ENCODE measurements at regions not wholly inside any gene's neighbourhood (a gene's known extent, or its start where the extent isn't known, plus 50 kb on each side); places are given as distances from the start of the nearest gene placed in this dataset.
"Not testable (repeated sequence)": the region's sequence is repeated elsewhere in the genome, so short reads cannot be mapped to it uniquely, and the experiment has no call there.

DNA sequence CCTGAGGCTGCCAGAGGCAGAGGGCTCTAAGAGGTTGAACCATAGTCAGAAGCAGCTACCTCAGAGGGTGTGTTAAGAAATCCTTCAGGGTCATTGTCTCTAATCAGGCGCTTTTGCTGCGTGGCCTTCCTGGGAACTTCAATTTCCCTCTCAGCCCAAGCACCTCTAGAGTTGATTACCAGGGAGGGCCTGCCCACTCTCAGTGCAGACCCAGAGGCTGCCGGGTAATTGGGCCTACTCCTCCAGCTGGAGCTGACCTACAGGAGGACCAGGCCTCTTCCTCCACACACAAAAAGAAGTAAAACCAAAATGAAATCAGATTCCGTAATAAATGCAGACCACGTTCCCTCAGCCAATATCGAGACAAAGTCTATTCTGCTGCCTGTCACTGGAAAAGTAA lies 305.0 kb upstream of the CCL2 start:
- FAIRE-seq = no peak

DNA sequence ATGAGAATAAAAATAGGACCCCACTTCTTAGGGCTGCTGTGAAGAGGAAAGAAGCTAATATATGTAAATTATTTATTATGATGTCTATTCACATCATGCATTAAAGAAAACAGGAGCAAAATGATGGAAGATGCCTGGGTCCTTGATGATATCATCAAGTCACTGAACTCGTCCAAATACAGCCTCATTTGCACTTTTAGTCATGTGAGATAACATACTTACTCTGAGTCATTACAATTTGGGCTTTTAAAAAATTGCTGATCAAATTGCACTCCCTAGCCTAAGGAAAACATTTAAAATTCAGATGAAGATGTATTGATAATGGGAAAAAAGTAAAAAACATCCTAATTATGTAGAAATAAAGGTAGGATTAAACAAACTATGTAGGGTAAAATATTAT lies 302.7 kb upstream of the CCL2 start:
- no peak for FAIRE-seq

DNA sequence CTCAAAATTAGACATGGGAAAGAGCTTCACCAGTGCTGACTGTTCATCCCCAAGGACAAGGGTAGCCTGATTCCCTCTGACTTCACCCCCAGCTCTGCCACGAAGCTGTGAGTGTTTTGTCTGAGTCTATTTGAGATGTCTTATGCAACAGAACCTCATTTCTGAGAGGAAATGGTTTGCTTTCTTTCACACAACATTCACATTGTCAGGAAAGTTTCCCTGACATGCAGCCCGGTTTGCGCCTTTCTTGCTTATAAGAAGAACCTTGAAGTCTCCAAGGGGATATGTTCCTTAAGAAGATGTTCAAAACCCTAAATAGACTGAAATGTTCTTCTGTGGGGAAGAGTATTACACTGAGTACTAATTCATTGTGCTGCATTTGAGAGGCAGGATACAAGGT lies 300.5 kb upstream of the CCL2 start:
- FAIRE-seq = no peak

DNA sequence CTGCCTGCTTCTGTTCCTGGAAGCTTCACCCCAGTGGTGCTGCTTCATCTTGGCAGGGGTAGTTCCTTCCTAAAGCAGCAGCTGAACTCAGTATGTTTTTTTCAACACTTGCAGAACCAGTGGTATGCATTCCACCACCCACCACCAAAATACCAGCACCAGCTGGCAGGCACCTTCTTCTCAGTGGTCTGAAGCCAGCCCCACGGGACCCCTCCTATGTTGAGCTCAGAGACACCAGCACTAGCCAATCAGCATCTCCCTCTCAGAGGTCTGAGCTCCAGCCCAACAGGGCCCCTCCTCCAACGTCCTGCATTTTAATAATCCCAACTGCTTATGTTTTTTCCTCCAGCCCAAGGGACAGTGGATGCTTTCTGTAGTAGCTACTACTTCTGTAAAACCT lies 299.6 kb upstream of the CCL2 start:
- FAIRE-seq = no peak

DNA sequence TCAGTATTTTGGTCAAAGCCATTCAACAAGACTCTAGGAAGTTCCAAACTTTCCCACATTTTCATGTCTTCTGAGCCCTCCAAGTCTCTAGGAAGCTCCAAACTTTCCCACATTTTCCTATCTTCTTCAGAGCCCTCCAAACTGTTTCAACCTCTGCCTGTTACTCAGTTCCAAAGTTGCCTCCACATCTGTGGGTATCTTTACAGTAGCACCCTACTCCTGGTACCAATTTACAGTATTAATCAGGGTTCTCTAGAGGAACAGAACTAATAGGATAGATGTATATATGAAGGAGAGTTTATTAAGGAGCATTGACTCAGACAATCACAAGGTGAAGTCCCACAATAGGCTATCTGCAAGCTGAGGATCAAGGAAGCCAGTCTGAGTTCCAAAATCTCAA lies 296.0 kb upstream of the CCL2 start:
- not testable (repeated sequence) for FAIRE-seq

DNA sequence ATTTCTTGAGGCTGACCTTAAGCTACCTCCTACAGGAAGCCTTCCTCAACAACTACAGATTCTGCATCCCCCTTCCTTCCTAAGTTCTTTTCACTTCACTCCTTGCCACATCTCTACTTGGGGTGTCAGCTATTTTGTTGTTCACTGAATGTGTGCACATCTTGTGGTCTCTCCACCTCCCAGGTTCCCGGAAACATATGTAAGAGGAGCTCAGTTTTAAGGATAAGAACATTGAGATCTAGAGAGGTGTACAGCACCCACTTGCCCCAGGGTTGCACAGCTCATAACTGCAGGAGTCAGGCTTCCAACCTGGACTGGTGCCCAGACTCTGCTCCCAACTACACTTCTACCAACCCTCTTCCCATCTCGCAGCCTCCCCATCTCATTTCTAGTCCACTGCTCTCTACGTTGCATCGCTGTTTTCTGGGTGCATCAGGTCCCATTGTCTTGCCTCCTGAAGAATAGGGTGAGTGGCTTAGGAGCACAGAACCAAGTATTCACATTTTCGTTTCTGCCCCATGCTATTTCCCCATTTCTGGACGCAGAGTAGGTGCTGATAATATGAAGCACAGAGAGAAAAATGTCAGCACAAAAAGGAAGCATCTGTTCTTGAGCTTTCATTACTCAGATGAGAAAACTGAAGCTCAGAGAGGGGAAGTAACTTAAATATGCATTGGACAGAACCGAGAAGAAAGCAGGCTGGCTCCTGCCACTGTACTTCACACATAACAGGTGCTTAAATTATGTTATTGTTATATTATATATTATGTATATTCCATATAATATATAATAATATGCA lies 292.0 kb upstream of the CCL2 start:
- FAIRE-seq = no peak

DNA sequence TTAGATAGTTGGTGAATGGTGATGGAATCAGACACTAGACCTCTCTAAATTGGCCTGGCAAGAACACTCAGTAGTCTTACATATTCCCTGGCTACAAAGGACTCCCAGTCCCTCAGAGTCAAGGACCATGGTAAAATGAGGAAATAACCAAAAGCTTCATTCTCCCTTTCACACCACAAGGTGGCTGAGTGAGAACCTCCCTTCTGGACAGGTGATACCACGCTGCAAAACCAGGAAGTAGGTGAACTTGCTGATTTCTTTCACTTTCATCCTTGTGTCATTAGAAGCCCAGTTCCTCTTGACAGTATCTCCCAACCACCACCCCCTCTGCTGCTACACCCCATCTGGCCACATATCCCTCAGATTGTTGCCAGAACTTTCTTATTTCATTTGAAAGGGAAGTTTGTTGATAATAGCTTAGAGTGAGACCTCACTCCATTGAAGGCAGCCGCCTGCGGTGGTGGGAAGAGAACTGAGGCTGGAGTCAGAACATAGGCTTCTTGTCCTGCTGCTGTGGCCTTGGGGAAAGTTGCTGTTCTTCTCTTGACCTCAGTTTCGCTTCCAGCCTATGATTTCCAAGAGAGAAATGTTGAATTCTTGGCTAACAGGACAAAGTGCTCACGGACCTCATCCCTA lies 290.6 kb upstream of the CCL2 start:
- FAIRE-seq = no peak

DNA sequence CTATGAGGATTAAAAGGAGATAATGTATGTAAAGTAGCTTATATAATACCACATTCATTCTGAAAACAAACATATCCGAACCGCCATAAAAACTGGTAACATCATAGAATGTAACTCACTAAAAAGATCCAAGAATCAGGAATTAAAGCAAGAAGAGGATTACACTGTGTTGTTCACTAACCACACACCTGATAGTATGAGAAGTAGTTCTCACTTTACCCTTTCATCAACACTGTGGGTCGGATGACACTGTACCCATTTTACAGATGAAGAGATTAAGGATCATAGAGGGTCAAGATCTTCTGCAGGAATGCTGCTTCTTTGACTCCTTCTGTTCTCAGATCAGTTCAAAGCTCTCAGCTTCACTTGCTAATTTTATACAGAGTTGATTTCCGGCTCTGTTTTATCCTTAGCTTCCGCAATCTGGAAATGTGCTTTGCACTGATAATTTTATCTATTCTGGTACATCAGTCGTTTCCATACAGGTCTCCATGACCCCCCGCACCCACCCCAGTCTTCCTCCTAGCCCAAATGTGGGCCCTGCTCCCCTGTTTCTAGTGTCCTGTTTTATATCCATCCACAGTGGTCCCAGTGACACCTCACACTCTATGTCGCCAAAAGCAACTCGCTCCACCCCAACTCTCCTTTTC lies 288.6 kb upstream of the CCL2 start:
- FAIRE-seq = no peak

DNA sequence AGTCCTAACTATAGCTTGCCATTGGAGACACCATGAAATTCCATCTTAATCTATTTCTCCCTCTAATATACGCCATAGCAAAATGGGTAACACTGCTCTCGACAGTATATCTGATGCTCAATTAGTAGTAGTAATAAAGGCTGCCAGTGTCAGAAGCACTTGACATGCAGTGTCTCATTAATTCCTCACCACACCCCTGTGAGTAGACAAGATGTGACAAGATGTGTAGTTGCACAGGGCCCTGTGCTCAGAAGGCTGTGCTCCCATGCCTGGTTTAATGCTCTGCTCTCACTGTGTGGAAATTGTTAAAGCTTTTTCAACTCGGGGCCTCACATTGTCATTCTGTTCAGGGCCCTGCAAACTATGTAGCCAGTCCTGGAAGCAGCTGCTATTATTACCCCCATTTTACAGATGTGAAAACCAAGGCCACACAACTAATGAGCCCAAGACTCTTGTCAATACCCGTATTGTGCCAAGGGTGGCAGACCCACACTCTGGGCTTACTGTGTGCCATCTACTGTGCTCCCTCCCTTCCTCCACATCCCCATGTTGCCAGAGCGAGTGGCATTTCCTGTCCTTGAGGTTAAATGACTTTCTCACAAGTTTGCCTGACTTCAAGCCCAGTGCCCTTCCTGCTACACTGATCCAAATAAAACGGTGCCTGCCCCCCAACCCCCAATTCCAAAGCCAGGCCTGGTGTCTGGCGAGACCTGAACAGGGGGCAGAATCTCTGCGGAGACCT lies 287.3 kb upstream of the CCL2 start:
- FAIRE-seq = no peak

DNA sequence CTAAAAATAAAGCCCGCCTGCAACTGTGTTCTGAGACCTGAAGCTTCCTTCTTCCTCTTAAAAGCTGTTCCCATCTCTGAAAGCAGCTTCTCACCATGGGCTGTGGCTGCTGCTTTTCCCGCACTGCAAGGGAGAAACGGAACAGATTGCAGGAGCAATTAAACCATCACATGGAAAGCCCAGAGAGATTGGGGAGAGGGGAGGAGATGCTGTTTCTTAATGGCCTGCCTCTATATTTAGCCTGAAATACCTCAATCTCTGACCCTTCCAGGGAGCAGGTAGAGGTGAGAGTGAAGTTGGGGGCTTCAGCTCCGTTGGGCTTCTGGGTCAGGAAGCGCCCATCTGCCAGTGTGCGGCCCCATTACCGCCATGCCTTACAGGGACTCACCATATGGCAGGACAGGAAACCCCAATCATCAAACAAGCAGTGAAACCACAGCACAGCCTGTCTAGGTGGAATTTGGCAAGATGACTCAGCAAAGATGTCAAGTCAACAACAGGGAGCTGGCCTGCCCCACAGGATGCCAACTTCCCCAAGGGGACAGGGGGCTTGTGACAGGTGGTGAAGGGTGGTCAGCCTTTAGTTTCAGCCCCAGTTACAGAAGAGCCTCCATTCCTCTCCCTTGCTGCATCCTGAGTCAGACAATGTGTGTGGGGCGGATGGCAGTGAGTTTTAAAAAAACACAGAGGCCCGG lies 286.6 kb upstream of the CCL2 start:
- no peak for FAIRE-seq

DNA sequence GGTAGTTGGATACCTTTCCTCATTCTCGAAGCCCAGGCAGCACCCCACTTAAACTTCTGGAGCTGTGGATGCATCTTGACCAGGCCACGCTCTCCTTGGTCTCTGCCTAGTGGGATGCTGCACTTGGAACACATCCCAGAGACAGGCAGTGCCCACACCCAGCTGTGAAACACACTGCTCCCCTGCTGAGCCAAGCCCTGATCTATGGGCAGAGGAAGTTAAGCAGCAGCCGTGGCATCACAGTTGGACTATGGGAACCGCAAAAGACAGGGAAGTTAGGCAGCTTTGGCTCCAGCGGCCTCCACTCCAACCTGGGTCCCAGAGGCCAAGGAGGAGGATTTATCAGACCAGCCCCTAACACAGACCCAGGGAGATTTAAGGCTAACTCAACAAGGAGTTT lies 284.8 kb upstream of the CCL2 start:
- FAIRE-seq = no peak

DNA sequence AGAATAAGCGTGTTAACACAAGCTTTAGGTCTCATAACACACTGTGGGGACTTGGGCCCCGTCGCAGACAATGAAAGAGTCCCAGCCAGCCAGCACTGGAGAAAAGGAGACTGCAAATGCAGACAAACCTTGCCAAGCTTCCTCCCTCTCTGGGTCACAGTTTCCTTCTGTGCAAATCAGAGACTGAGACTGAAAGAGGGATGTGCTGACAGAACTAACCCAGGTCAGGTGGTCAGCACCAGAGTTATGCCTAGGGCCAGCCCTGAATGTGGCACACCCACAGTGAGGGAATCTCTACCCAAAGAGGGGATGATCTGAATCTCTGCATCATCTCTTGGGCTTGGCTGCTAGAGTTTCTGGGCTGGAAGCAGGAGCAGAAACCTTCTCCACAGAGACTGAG lies 282.3 kb upstream of the CCL2 start:
- no peak for FAIRE-seq

DNA sequence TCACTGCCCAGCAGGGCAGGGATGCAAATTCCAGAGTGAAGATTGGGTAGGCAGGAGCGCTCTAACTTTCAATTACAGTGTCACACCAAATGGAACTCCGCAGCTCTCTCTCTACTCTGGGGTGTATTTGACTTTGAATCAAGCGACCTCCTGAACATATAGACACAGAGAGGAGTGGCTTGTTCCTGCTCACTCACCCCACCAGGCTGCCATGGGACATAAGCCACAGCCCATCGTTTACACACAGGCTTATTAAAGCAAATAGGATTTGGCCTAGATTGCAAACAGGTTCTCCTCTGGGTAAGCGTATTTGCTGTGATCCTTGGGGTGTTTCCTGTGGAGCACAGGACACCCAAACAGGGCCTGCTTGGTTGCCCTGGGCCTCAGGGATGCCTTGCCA lies 281.6 kb upstream of the CCL2 start:
- no peak for FAIRE-seq

DNA sequence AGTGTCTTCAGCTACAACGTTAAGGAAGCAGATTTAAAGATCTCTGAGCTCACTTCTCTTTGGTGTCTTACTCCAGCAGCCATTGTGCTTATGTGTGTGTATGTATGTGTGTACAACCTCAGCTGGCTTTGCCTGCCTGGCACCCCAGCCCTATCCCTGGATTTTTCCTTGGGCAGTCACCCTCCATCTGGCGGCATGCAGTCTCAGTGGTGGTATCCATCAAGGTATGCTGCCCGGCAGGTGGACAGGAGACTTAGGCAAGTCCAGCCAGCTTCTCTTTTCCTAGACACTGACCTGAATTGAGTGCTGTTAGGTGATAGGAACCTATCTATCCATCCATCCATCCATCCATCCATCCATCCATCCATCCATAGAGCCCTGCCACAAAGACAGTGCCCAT lies 280.8 kb upstream of the CCL2 start:
- no peak for FAIRE-seq

DNA sequence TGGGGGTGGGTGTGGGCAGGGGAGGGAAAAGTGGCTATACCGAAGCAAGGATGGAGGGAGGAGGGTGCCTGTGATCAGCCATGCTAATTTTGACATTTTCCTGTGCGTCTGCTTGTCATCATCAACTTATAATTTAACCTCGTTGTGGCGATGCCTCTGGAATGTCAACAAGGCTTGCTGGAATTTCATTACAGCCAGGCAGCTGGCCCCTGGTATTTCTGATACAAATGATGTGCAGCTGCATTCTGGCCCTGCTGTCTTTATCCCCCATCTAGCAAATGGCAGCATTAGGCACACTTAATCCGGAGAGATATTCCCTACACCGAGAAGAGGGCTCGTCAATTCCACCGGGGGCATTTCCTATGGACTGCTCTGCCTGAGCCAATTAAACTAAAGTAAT lies 278.3 kb upstream of the CCL2 start:
- no peak for FAIRE-seq

DNA sequence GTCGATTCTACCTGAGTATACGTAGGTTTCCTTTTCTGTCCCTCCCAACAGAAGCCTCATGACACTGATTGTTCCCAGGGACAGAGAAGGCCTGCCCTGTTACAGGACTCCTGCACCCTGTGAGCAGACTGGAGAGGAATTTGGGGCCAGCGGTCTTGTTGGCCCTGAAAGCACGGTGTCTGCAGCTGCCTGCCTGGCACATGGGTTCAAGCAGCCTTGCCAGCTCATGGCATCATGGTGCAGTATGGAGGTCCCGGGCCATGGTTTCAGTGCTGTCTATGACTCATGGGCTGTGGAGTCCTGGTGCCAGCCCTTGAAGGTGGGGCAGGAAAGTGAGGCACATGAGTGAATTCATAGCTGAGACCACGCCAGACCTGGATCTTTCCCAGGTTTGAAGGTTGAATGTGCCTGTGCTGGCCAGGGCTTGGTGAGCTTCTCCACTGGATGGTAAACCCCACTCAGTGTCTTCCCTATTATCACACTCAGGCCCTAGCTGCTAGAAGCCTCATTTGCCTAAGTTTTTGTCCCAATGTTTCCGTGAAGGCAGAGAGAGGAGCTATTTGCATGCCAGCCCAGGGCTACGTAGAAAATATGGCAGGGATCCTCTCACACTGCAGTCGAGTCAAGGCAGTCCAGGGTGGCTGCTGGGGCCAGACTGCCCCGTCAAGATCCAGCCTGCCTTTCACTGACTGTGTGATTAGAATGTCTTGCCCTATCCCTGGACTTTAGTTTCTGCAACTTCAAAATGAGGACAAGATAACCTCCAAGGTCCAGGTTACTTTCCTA lies 277.2 kb upstream of the CCL2 start:
- no peak for FAIRE-seq

DNA sequence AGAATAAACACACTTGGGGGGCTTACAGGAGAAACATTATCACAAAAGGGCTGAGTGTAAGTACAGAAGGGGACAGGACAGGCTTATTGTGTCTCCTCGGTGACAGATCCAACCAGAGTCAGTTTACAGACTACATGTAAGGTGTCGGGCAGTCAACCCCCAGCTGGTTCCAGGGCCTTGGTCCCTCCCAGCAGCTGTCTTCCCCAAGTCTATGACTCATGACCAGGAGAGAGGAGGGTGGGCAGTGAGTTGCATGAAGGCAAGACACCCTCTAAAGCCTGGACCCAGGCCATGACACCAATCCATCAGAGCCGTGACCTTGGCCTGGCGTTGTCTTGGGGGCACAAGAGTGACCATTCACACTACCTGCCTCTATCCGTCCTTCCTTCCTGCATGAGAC lies 276.2 kb upstream of the CCL2 start:
- FAIRE-seq = no peak

DNA sequence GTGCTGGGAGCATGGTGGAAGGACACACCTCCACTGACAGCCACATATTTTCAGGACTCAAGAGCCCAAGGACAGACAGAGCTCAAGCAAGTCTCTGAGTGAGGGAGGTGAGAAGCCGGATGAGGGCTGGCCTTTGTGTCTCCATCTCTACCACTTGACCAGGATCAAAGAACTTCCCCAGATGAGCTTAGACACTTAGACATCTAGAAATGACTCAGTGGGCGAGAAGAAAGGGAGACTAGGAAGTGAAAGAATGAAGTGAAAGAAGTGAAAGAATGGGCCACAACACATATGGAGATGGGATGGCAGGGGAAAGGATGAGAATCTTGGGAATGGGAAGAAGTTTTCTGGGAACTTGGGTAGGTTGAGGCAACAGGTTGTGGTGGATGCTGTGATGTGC lies 274.9 kb upstream of the CCL2 start:
- FAIRE-seq = no peak

DNA sequence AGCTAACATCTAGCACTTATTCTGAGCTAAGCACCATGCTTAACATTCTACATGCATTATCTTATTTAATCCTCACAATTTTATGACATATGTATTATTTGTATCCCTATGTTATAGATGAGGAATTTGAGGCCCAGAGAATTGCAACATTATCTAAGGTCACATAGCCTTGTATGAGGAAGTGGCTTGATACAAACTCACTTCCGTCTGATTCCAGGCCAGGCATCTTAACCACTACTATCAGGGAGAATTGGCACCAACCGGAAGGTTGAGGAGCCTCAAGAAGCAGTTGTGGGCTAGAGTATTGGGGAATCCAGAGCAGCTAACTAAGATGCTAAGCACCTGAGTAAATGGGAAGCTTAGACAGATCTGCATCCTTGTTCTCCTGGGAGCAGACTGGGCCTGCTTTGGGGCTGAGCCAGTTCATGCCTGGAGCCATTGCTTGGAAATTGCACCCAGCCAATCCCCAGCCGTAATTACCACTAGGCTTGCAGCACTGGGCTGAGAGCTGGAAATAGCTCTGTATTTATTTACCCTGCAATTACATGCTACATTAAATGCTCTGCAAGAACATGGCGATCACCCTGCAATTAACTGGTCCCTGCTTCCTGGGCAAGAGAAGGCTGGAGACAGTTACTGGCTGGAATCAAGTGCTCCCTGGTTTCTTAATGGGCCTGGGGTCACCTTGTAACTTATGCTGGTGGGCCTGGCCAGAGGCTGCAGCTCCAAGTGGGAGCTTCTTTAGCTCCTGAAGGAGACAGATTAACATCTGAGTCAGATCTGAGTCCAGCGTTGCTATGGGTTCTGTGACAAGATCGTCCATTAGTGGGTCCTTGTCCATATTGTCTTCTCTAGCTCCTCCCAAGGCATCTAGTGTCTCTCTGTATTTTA lies 273.1 kb upstream of the CCL2 start:
- FAIRE-seq = no peak

DNA sequence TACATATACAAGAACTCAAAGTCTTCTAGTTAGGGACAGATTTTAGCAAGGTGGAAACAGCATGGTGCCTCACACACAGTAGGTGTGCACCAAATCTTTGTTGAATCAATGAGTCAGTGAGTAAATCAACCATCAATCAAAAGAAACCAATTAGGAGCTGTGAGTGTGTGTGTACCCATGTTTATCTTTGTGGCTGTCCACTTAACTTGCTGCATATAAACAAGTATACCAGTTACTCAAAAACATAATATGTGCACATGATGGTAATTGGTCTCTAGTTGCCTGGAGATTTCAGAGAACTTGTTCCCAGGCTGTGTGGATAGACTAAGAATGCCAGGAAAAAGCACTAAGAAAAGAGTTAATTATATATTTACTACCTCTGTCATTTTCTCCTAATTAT lies 272.2 kb upstream of the CCL2 start:
- no peak for FAIRE-seq
